Vagina (tissue), 2 donors: ENCODE measurements at regions not wholly inside any gene's neighbourhood (a gene's known extent, or its start where the extent isn't known, plus 50 kb on each side); places are given as distances from the start of the nearest gene placed in this dataset.

Experiments
- POLR2A ChIP-seq, 2 donors: fragments of 450-650 bp; IDR thresholded peaks; one replicate each; pipeline ENCODE4 v1.6.1; 2017; ENCODE audit warnings: antibody characterized with exemption in 2 of 2, mild to moderate bottlenecking in 2 of 2, moderate library complexity in 2 of 2
- POLR2AphosphoS5 ChIP-seq, 2 donors: sonication (generic); formaldehyde crosslinking; IDR thresholded peaks; one replicate each; pipeline ENCODE4 v1.9.0; 2017; ENCODE audit warnings: antibody characterized with exemption in 2 of 2, mild to moderate bottlenecking in 2 of 2, low read depth in 1 of 2; ENCODE audit not compliant: insufficient read depth in 1 of 2
- TF ChIP-seq, protein P1 (sequence below), 3 experiments: fragments of 450-650 bp in 2 of 3; fragments of 200-600 bp in 1 of 3; sonication (generic) in 1 of 3; IDR thresholded peaks; one replicate each; pipeline ENCODE4 v1.5.1; 2017 to 2019; ENCODE audit warnings: antibody characterized with exemption in 3 of 3, mild to moderate bottlenecking in 2 of 3, moderate library complexity in 2 of 3

DNA sequence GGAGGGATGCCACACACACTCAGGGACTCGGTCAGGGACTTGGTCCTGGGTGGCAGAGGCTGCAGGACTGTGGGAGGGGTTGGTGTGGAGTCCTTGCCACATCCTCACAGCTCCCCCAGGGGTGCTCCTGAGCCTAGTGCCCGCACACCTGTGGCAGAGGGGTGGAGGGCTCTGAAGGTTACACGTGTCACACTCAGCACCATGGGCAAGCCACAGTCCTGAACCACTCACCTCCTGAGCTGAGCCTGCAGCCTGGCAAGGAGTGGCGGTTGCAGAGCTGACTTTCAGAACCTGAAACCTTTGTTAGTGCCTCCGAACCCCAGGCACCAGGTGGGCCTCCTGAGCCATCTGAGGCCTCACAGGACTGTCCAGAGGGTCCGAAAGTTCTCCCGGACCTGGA lies 249.2 kb upstream of the C1orf174 start:
- TF ChIP-seq, protein P1, sequence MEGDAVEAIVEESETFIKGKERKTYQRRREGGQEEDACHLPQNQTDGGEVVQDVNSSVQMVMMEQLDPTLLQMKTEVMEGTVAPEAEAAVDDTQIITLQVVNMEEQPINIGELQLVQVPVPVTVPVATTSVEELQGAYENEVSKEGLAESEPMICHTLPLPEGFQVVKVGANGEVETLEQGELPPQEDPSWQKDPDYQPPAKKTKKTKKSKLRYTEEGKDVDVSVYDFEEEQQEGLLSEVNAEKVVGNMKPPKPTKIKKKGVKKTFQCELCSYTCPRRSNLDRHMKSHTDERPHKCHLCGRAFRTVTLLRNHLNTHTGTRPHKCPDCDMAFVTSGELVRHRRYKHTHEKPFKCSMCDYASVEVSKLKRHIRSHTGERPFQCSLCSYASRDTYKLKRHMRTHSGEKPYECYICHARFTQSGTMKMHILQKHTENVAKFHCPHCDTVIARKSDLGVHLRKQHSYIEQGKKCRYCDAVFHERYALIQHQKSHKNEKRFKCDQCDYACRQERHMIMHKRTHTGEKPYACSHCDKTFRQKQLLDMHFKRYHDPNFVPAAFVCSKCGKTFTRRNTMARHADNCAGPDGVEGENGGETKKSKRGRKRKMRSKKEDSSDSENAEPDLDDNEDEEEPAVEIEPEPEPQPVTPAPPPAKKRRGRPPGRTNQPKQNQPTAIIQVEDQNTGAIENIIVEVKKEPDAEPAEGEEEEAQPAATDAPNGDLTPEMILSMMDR (IDR thresholded peaks at IDR 0.05) = no peak
- TF ChIP-seq POLR2AphosphoS5 (IDR thresholded peaks at IDR 0.05; ENCODE audit: insufficient read depth in 1 of 2, low read depth in 1 of 2) (no peak), POLR2A (IDR thresholded peaks at IDR 0.05) (no peak)
